ENCODE measurements at regions not wholly inside any gene's neighbourhood (a gene's known extent, or its start where the extent isn't known, plus 50 kb on each side); places are given as distances from the start of the nearest gene placed in this dataset.
A peak's percentile ranks its signal among the peaks of the same experiment; 100 is the strongest.

DNA sequence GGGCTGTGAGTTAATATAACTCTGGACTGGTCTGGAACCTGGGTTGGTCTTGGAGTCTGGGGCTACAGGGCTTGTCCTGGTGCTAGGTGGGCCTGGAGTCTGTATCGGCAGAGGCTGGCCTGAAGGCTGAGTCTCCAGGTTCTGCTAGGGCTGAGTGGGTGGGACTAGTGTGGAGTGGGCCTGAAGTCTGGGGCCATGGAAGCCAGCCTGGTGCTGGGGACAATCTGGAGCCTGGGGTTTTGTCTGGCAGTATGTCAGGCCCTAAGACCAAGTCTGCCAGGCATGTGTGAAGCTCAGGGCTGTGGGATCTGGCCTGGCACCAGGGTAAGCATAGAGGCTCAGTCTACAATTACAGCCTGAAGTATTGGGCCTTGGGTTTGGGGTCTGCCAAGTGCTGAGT, 742.6 kb upstream of the GRIA3 start:
- DNase-seq (ENCODE audit: low read depth in 1 of 2, low spot score in 1 of 2): no peak
- FAIRE-seq: no peak
- Histone ChIP-seq H3K9me3 (no peaks in the 10 kb centered on the region), H3K4me3 (no peak overlapping the region), H3K4me1 (no peaks in the 10 kb centered on the region), H3K4me2 (no peak overlapping the region), H3K27ac (no peak overlapping the region)
- ChIA-PET POLR2A (no interaction called here), CTCF (no interaction called here)
- 33% methylated on average over 1 of the region's 1 CpG for WGBS (ENCODE audit: missing lambda C conversion rate)
- no peak for ATAC-seq
- TF ChIP-seq EHF (CRISPR knock-in tag; IDR thresholded peaks at IDR 0.05) (no peak), KDM1A (IDR thresholded peaks at IDR 0.05; ENCODE audit: low read depth) (no peak), SMC3 (IDR thresholded peaks at IDR 0.05) (no peak), EHMT2 (IDR thresholded peaks at IDR 0.05; ENCODE audit: low read depth) (no peak), POLR2AphosphoS2 (conservative IDR thresholded peaks at IDR 0.05; ENCODE audit: low read length) (no peak), MYC (IDR thresholded peaks at IDR 0.05; ENCODE audit: borderline replicate concordance, low read length) (no peak), RCOR1 (IDR thresholded peaks at IDR 0.05; ENCODE audit: low read depth, low read length) (no peak), MAX (IDR thresholded peaks at IDR 0.05) (no peak), NFE2L2 (conservative IDR thresholded peaks at IDR 0.05; ENCODE audit: low read length) (no peak), SREBF2 (IDR thresholded peaks at IDR 0.05) (no peak), CHD4 (IDR thresholded peaks at IDR 0.05; ENCODE audit: borderline replicate concordance) (no peak), GATA3 (IDR thresholded peaks at IDR 0.05; ENCODE audit: borderline replicate concordance) (no peak), HDAC2 (IDR thresholded peaks at IDR 0.05) (no peak), ZFP36 (IDR thresholded peaks at IDR 0.05; ENCODE audit: borderline replicate concordance, partially characterized antibody) (no peak), KDM5A (IDR thresholded peaks at IDR 0.05) (no peak), CHD2 (IDR thresholded peaks at IDR 0.05; ENCODE audit: low read length, partially characterized antibody) (no peak), TP53 (CRISPR knock-in tag; IDR thresholded peaks at IDR 0.05) (no peak)
- TF ChIP-seq, protein P1, sequence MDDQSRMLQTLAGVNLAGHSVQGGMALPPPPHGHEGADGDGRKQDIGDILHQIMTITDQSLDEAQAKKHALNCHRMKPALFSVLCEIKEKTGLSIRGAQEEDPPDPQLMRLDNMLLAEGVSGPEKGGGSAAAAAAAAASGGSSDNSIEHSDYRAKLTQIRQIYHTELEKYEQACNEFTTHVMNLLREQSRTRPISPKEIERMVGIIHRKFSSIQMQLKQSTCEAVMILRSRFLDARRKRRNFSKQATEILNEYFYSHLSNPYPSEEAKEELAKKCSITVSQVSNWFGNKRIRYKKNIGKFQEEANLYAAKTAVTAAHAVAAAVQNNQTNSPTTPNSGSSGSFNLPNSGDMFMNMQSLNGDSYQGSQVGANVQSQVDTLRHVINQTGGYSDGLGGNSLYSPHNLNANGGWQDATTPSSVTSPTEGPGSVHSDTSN (IDR thresholded peaks at IDR 0.05): no peak
- TF ChIP-seq, protein P2, sequence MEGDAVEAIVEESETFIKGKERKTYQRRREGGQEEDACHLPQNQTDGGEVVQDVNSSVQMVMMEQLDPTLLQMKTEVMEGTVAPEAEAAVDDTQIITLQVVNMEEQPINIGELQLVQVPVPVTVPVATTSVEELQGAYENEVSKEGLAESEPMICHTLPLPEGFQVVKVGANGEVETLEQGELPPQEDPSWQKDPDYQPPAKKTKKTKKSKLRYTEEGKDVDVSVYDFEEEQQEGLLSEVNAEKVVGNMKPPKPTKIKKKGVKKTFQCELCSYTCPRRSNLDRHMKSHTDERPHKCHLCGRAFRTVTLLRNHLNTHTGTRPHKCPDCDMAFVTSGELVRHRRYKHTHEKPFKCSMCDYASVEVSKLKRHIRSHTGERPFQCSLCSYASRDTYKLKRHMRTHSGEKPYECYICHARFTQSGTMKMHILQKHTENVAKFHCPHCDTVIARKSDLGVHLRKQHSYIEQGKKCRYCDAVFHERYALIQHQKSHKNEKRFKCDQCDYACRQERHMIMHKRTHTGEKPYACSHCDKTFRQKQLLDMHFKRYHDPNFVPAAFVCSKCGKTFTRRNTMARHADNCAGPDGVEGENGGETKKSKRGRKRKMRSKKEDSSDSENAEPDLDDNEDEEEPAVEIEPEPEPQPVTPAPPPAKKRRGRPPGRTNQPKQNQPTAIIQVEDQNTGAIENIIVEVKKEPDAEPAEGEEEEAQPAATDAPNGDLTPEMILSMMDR (IDR thresholded peaks at IDR 0.05): no peak

GRCh38 chrX:122445466-122445865, 738.6 kb upstream of the GRIA3 start:
- Histone ChIP-seq H3K4me3 (no peak overlapping the region), H3K4me2 (no peak overlapping the region), H3K27ac (no peak overlapping the region), H3K4me1 (no peaks in the 10 kb centered on the region), H3K9me3 (no peaks in the 10 kb centered on the region)
- CTCF ChIA-PET: no interaction called here
- DNase-seq (ENCODE audit: low read depth in 1 of 2, low spot score in 1 of 2): no peak
- POLR2A ChIA-PET: no interaction called here
- no peak for ATAC-seq
- peak; percentile 79 for FAIRE-seq
- TF ChIP-seq KDM1A (IDR thresholded peaks at IDR 0.05; ENCODE audit: low read depth): no peak
- no peak for TF ChIP-seq RNF2 (IDR thresholded peaks at IDR 0.05; ENCODE audit: borderline replicate concordance, low read depth)
- TF ChIP-seq ZNF302 (CRISPR knock-in tag; IDR thresholded peaks at IDR 0.05): no peak
- no peak for TF ChIP-seq ZSCAN20 (CRISPR knock-in tag; IDR thresholded peaks at IDR 0.05)
- TF ChIP-seq HMGXB4 (CRISPR knock-in tag; IDR thresholded peaks at IDR 0.05; ENCODE audit: borderline replicate concordance): no peak
- no peak for TF ChIP-seq TFCP2L1 (CRISPR knock-in tag; IDR thresholded peaks at IDR 0.05)
- no peak for TF ChIP-seq ATOH8 (CRISPR knock-in tag; IDR thresholded peaks at IDR 0.05; ENCODE audit: low read depth)
- TF ChIP-seq CBX8 (IDR thresholded peaks at IDR 0.05): no peak
